PC-3 (cell line): ENCODE measurements at regions not wholly inside any gene's neighbourhood (a gene's known extent, or its start where the extent isn't known, plus 50 kb on each side); places are given as distances from the start of the nearest gene placed in this dataset.

Source experiments
- CTCF ChIP-seq: fragments of 300-600 bp; sonication (generic); conservative IDR thresholded peaks from 2 replicates; pipeline ENCODE4 v1.5.1; 2017; ENCODE audit warnings: antibody characterized with exemption, low read depth, mild to moderate bottlenecking, low read length
- EZH2 ChIP-seq: fragments of 300-600 bp; sonication (generic); IDR thresholded peaks from one replicate; pipeline ENCODE4 v1.6.1; 2017; ENCODE audit warnings: antibody characterized with exemption, mild to moderate bottlenecking, low read length; ENCODE audit not compliant: unreplicated experiment
- EZH2phosphoT487 ChIP-seq: fragments of 300-600 bp; sonication (generic); IDR thresholded peaks from 2 replicates; pipeline ENCODE4 v1.6.1; 2018; ENCODE audit warnings: mild to moderate bottlenecking, antibody characterized with exemption, low read length, borderline replicate concordance

- TF ChIP-seq CTCF (no peak), EZH2 (no peak), EZH2phosphoT487 (no peak)
Measured at GRCh38 chr15:62752657-62753517, 289.7 kb upstream of the TPM1 start.
